ENCODE measurements at regions not wholly inside any gene's neighbourhood (a gene's known extent, or its start where the extent isn't known, plus 50 kb on each side); places are given as distances from the start of the nearest gene placed in this dataset.

GRCh38 chr13:80006940-80007339 lies 334.0 kb downstream of the SPRY2 start:
- TF ChIP-seq GATA2 (IDR thresholded peaks at IDR 0.05; ENCODE audit: low read depth, low read length) (no peak), GATA3 (IDR thresholded peaks at IDR 0.05; ENCODE audit: low read depth, low read length) (no peak)
